GM23338 (cell line): ENCODE measurements at regions not wholly inside any gene's neighbourhood (a gene's known extent, or its start where the extent isn't known, plus 50 kb on each side); places are given as distances from the start of the nearest gene placed in this dataset.

Experiments used
- CREB1 ChIP-seq: fragments of 250-450 bp; sonication (Bioruptor Pico); IDR thresholded peaks from 2 replicates; pipeline ENCODE4 v1.5.0; 2020; ENCODE audit warnings: low read depth, mild to moderate bottlenecking, moderate library complexity
- EZH2 ChIP-seq: fragments of 200-600 bp; sonication (generic); IDR thresholded peaks from one replicate; pipeline ENCODE4 v1.8.0; 2017; ENCODE audit warnings: antibody characterized with exemption, mild to moderate bottlenecking, low read depth; ENCODE audit not compliant: unreplicated experiment
- EZH2phosphoT487 ChIP-seq: fragments of 200-600 bp; sonication (generic); IDR thresholded peaks from one replicate; pipeline ENCODE4 v1.8.1; 2018; ENCODE audit warnings: antibody characterized with exemption; ENCODE audit not compliant: unreplicated experiment
- POLR2AphosphoS5 ChIP-seq: IDR thresholded peaks from 2 replicates; pipeline ENCODE4 v1.6.1; 2016; ENCODE audit warnings: antibody characterized with exemption, low read depth
- REST ChIP-seq: IDR thresholded peaks from one replicate; pipeline ENCODE4 v1.6.1; 2018; ENCODE audit warnings: antibody characterized with exemption; ENCODE audit not compliant: unreplicated experiment
- STAT1 ChIP-seq: IDR thresholded peaks from one replicate; pipeline ENCODE4 v1.6.1; 2016; ENCODE audit warnings: antibody characterized with exemption; ENCODE audit not compliant: unreplicated experiment
- ZNF331 ChIP-seq: fragments of 250-450 bp; sonication (Bioruptor Pico); IDR thresholded peaks from 2 replicates; pipeline ENCODE4 v1.5.0; 2020; ENCODE audit warnings: low read depth, mild to moderate bottlenecking, moderate library complexity
- ZNF462 ChIP-seq: fragments of 250-450 bp; sonication (Bioruptor Pico); IDR thresholded peaks from 2 replicates; pipeline ENCODE4 v1.5.0; 2020; ENCODE audit warnings: mild to moderate bottlenecking, moderate library complexity

- TF ChIP-seq ZNF462 (CRISPR knock-in tag), result no peak
- TF ChIP-seq POLR2AphosphoS5, result no peak
- TF ChIP-seq EZH2phosphoT487, result no peak
- no peak for TF ChIP-seq ZNF331 (CRISPR knock-in tag)
- TF ChIP-seq CREB1 (CRISPR knock-in tag), result no peak
- TF ChIP-seq REST, result no peak
- TF ChIP-seq EZH2, result no peak
- TF ChIP-seq STAT1, result no peak
These were observed 83.7 kb upstream of the PTCHD4 start (continued) for GRCh38 chr6:48194596-48195295.
